D341Med (cell line): ENCODE measurements at regions not wholly inside any gene's neighbourhood (a gene's known extent, or its start where the extent isn't known, plus 50 kb on each side); places are given as distances from the start of the nearest gene placed in this dataset.
"Not testable (repeated sequence)": the region's sequence is repeated elsewhere in the genome, so short reads cannot be mapped to it uniquely, and the experiment has no call there.

Source experiments
- DNase-seq: peaks from one replicate; pipeline ENCODE4 v3.0.0; 2012; ENCODE audit warnings: low spot score

DNA sequence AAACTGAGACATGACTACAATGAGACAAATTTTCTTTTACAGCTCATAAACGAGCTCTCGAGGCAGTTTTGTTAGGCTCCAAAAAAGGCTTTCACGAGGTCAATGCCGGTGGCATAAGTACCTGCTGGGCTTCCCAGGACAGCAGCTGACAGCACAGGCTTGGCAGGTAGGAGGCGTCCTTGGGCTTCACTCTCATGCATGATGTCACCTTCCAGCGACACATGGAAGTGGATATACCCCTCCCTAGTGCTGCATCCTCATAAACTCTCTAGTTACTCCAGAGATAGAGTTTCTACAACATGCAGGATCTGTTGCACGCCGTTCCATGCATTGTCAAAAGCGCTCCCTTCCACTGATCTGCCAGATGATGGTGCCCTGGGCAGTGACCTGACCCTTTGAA lies 112.5 kb upstream of the PAXBP1 start:
- DNase-seq: no peak

DNA sequence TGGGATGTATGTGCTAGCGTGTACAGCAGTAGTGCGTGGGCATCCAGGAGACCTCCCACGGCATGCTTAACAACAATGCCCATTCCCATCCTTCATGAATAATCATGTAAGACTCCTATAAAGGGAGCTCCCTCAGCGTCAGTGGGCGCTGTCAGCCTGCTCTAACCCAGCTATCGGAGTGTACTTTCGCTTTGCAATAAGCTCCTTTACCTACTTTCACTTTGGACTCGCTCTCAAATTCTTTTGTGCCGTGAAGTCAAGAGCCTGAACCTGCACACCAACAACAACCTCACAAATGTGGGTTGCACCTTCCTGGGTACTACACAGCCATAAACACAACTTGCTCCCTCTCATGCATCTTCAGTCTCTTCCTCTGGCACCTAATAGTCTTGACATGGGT lies 114.8 kb upstream of the PAXBP1 start:
- no peak for DNase-seq

DNA sequence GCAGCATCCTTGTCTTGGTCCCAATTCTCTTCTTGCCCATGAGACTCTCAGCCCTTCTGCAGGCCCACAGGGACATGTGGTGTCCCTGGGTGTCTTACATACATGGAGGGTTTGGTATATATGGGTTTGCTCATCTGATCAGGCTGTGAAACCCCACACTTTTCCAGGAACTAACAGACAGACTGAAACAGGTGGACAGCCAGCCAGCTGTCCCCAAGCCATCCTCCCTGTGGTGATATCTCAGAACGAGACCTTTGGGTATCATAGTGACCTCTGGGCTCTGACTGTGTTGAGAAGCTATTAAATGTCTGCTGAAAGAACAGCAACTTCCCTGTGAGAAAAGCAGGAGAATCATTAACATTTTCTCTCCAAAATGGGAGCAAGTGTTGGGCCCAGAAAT lies 115.5 kb upstream of the PAXBP1 start:
- no peak for DNase-seq

GRCh38 chr21:32888971-32889370 lies 117.4 kb upstream of the PAXBP1 start:
- no peak for DNase-seq

DNA sequence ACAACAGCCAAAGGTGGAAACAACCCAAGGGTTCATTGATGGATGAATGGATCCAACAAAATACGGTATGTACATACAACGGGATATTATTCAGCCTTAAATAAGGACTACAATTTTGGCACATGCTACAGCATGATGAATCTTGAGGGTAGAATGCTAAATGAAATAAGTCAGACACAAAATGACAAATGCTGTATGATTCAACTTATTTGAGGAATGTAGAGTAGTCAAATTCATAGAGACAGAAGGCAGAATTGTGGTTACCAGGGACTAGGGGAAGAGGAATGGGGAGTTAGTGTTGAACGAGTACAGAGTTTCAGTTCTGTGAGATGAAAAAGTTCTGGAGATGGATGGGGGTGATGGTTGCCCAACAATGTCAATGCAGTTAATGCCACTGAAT lies 118.0 kb upstream of the PAXBP1 start:
- no peak for DNase-seq

DNA sequence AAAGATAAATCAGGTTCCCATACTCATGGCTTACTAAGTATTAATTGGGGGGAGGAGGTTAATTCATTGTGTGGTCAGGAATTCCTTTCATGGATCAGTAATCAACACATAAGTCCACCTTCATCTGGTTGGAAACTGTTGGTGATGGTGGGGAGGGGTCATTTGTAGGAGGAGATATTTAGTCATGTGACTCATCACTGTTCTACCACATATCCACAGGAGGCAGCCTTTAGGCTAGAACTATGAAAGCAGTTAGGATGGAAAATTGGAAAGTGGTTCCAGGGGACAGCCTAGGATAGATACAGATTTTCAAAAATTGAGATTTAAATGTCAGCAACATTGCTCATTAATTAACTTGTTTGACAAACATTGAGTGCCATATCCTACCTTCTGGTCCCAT lies 122.8 kb upstream of the PAXBP1 start:
- no peak for DNase-seq

DNA sequence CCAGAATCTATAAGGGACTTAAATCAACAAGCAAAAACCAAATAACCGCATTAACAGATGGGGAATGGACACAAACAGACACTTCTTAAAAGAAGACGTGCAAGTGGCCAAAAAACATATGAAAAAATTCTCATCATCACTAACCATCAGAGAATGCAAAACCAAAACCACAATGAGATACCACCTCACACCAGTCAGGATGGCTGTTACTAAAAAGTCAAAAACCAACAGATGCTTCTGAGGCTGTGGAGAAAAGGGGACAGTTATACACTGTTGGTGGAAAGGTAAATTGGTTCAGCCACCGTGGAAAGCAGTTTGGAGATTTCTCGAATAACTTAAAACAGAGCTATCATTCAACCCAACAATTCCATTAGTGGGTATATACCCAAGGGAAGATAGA lies 124.9 kb upstream of the OLIG2 start:
- no peak for DNase-seq

DNA sequence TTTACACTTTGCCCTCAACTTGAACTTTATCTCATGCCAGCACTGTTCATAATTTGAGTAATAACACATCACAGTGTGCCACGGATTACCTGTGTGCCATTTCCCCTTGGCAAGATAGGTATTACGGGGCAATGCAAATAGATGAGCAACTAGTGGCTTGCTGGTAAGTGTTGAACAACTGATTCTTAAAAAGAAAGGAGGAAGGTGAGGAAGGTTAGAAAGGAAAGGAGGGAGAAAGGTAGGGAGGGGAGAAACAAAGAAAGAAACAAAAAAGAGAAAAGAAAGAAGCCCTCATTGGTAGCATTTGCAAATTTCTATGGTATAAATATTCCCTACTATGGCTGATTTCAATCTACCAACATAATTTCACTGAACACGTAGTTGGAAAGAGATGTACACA lies 118.2 kb upstream of the OLIG2 start:
- no peak for DNase-seq

DNA sequence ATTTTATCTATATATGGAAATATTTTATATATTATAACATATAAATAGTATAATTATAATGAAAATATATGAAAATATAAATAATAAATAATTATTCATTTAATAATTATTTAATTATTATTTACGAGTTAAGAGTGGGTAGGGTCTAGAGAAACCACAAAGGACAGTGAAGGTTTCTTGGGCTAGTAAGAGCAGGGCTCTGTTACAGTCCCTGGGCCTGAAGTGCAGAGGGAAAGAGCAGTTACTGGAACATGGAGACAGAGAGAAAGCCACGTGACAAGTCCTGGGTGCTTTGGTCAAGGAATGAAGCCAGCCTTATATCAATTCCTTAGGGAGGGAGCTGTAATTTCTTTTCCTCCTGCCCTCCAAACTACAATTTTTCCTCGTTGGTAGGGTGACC lies 117.2 kb upstream of the OLIG2 start:
- no peak for DNase-seq

- DNase-seq: no peak
Measured at GRCh38 chr21:32909393-32909792, 116.3 kb upstream of the OLIG2 start.

- no peak for DNase-seq
Measured at GRCh38 chr21:32914424-32915039, 111.2 kb upstream of the OLIG2 start.

GRCh38 chr21:32915099-32915498 lies 110.6 kb upstream of the OLIG2 start:
- DNase-seq: no peak

DNA sequence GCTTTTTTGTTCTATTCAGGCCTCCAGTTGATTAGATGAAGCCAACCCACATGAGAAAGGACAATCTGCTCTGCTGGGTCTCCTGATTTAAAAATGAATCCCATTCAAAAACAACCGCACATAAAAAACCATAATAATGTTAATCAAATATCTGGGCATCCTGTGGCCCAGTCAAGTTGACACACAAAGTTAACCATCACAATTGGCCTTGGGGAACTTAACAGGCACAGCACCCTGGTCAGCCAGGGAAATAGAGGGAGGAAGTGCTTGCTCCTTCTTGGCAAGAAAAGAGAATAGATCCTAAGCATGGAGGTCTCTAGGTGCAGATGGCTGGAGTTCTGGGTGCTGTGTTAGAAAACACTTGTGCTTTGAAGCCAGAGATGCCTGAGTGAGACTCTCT lies 109.6 kb upstream of the OLIG2 start:
- no peak for DNase-seq

DNA sequence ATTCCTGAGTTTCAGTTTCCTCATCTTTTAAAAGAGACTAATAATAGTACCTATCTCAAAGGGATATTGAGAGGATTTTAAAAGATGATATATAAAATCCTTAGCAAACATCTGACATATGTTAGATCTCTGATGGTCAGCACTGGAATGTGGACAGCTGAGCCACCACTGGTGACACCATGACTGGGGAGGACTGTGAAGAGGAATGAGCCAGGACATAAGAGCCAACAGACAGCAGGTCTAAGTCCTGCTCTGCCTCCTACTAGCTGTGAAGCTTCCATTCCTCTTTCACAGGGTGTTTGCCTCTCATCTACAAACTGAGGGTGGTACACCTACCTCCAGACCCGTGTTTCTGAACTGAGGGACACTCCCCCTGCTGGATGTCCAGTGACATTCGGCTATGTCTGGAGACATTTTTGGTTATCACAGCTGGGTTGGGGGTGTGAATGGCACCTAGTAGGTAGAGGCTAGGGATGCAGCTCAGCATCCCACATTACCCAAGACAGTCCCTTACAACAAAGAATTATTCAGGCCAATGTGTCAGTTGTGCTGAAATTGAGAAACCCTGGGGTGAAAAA lies 109.1 kb upstream of the OLIG2 start:
- DNase-seq: no peak

- no peak for DNase-seq
Measured at GRCh38 chr21:32917362-32918135, 108.2 kb upstream of the OLIG2 start.

DNA sequence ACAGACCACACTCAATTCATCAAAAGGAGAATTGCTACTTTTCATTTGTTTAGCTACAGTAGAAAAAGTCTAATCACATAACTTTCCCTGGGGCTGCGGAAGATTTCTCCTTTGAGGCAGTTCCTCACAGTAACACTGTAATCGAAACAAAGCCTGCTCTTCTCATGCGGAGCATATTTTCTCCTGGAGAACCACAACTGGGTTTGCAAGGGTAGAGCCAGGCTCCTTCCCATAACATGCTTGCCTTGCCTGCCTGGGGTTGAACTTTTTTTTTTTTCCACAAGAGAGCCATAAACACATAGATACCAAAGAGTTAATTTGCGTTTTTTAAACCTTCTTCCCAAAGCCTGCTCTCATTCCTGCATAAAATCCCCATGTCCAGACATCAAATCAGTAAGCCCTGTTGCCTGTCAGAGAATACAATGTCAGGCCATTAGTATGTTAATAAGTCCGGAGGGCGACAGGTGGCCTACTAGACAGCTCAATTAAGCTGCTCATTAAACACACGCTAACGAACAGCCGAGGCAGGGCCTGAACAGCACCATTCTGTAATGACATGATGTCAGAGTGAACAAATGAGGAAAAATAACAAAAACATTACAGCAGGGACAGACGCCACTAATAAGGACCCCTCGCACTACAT lies 107.1 kb upstream of the OLIG2 start:
- DNase-seq: no peak

DNA sequence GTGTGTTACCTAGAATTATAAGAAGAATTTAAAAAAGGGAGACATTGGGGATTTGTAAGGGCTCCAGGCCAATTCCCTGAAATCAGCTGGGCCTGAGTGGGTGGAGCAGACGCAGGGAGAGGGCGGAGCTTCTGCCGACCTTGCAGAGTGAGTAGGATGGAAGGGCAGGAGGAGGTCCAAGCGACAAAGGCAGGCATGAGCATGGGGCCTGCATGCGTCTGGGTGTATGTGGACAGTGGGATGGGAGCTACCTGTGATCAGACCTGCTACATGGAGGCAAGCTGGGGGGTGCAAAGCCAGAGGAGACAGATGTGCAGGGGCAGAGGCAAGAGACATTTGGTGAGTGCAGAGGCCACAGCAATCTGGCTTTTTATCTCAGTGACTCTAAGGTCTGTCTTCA lies 105.3 kb upstream of the OLIG2 start:
- no peak for DNase-seq

- peak; percentile 46 for DNase-seq
Measured at GRCh38 chr21:32921632-32922230, 104.0 kb upstream of the OLIG2 start.

- no peak for DNase-seq
Measured at GRCh38 chr21:32925098-32925497, 100.6 kb upstream of the OLIG2 start.

- no peak for DNase-seq
Measured at GRCh38 chr21:32929633-32930038, 96.1 kb upstream of the OLIG2 start.

GRCh38 chr21:32930673-32931072 lies 95.1 kb upstream of the OLIG2 start:
- no peak for DNase-seq

- DNase-seq: not testable (repeated sequence)
Measured at GRCh38 chr21:32934068-32934467, 91.7 kb upstream of the OLIG2 start.

- DNase-seq: no peak
Measured at GRCh38 chr21:32934829-32935228, 90.9 kb upstream of the OLIG2 start.
